Memory B cell (primary cell): ENCODE measurements at regions not wholly inside any gene's neighbourhood (a gene's known extent, or its start where the extent isn't known, plus 50 kb on each side); places are given as distances from the start of the nearest gene placed in this dataset.

ENCODE experiments used
- ATAC-seq: fragments of 150-1000 bp; cut with Tn5 transposase; 2 replicates; pipeline ENCODE4 v1.10.0; 2021; ENCODE audit warnings: low read depth, mild to moderate bottlenecking, moderate library complexity
- DNase-seq, 2 donors: peaks; one replicate each; pipeline ENCODE4 v3.0.0; 2022; ENCODE audit warnings: low spot score in 2 of 2
- H3K27ac Mint-ChIP-seq: one replicate; pipeline ENCODE4 v1.8.0; 2022; ENCODE audit warnings: mild to moderate bottlenecking, moderate library complexity, mixed read lengths
- H3K27me3 Mint-ChIP-seq: one replicate; pipeline ENCODE4 v1.8.0; 2022; ENCODE audit warnings: mixed read lengths
- H3K36me3 Mint-ChIP-seq: one replicate; pipeline ENCODE4 v1.8.0; 2022; ENCODE audit warnings: mild to moderate bottlenecking, mixed read lengths
- H3K4me1 Mint-ChIP-seq: one replicate; pipeline ENCODE4 v1.8.0; 2022; ENCODE audit warnings: mixed read lengths
- H3K4me3 Mint-ChIP-seq: one replicate; pipeline ENCODE4 v1.8.0; 2022; ENCODE audit warnings: mild to moderate bottlenecking, moderate library complexity, mixed read lengths
- H3K9me3 Mint-ChIP-seq: one replicate; pipeline ENCODE4 v1.8.0; 2022; ENCODE audit warnings: mixed read lengths

DNA sequence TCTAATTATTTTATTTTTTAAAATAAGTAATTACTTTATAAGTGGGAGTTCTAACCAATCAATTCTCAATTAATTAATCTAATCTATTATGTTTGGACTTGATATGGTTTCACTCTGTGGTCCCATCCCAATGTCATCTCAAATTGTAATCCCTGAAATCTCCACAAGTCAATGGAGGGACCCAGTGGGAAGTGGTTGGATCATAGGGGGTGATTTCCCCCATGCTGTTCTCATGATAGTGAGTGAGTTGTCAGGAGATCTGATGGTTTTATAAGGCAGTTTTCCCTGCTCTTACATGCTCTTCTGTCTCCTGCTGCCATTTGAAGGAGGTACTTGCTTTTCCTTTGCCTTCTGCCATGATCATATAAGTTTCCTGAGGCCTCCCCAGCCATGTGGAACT lies 836.1 kb downstream of the GALC start:
- ATAC-seq (no peak), DNase-seq (no peak)
- Mint-ChIP-seq H3K27me3 (no peaks in the 10 kb centered on the region), H3K27ac (no peak overlapping the region), H3K4me1 (no peaks in the 10 kb centered on the region), H3K36me3 (no peaks in the 10 kb centered on the region), H3K4me3 (no peak overlapping the region), H3K9me3 (peaks cover 4% of the 10 kb centered on the region)

DNA sequence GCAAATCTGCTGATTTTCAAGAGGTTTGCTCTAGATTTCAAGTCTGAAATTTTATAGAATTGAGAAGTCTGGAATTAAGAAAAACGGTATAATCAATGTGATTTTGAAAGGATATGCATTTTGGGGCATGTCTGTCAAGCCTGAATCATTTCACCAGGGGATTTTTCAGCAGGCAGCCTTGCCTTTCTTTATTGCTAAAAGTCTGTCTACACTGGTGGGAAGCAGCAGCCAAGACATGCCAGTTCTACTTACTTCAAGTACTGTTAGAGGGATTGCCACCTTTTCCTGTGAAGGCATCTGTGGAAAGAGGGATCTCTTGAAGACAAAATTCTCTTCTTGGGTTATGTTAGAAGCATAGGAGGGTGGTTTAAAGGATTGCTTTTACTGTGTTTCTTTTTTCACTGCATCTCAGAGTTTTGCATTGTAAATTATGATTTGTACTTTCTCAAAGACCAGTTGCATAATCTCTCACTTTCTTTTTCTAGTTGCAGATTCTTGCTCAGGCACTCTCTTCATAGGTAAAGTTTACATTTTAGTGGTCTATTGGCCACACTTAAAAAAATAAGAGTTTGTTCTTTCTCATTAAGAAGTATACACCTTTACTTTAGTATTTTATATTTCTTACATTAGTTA lies 837.0 kb downstream of the GALC start:
- no peaks in the 10 kb centered on the region for H3K36me3 Mint-ChIP-seq
- H3K9me3 Mint-ChIP-seq = peaks cover 7% of the 10 kb centered on the region
- DNase-seq (no peak), ATAC-seq (no peak)
- H3K4me3 Mint-ChIP-seq = no peak overlapping the region
- H3K27me3 Mint-ChIP-seq = no peaks in the 10 kb centered on the region
- no peak overlapping the region for H3K27ac Mint-ChIP-seq
- no peaks in the 10 kb centered on the region for H3K4me1 Mint-ChIP-seq

DNA sequence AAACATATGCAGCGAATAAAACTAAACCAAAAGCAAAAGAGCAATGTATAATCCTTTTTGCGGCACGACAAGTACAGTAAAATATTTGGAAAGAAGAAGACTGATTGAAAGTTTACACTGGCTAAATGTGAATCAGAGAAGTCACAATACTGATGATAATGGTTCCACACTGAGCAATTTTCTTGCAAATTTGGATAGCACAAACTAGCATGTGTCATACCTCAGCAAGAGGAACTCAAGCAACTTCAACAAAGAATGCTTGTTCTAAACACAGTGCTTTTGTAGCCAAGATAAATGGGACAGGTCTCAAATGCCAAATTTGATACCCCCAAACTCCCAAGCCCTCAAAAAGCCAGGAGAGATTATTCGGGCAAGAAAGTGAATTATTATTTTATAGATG lies 839.1 kb downstream of the GALC start:
- Mint-ChIP-seq H3K4me1 (no peaks in the 10 kb centered on the region), H3K27me3 (no peaks in the 10 kb centered on the region), H3K36me3 (no peaks in the 10 kb centered on the region), H3K9me3 (peaks cover 4% of the 10 kb centered on the region), H3K27ac (no peak overlapping the region), H3K4me3 (no peak overlapping the region)
- no peak for DNase-seq
- ATAC-seq = no peak

DNA sequence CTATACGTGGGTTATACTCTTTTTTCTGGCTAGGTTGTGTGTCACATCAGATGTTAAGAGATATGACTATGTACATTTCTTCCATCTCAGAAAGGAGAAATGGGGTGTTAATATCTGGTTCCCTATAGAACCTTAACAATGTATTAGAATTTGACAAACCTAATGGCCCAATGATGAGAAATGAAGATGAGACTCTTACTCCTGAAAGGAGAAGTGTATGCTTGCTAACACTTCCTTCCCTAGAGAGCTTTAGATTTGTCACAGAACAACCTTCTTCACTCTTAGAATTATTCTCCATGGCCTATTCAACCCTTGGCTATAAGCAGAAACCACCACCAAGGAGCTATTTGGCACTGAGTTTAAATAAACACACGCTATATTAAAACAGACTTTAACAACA lies 839.6 kb downstream of the GALC start:
- Mint-ChIP-seq H3K36me3 (no peaks in the 10 kb centered on the region), H3K4me1 (no peaks in the 10 kb centered on the region), H3K27me3 (no peaks in the 10 kb centered on the region), H3K27ac (no peak overlapping the region), H3K4me3 (no peak overlapping the region), H3K9me3 (peaks cover 6% of the 10 kb centered on the region)
- DNase-seq (no peak), ATAC-seq (no peak)

DNA sequence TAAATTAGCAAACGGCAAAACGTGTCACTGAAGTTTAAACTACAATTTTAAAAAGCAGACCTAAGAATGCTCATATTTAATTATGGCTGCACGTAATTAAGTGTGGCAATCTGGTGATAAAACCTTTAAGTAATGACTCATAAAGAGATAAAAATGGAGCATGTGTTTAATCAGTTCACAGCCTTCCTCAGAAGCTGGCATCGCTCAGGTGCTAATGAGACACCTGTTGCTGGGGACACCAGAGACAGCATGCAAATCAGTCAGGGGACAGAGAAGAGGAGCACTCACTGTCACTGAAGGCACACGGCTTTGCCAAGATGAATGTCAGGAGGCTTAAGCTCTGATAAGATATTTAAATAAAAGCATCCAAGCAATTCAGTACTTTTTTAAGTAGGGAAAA lies 840.3 kb downstream of the GALC start:
- Mint-ChIP-seq H3K27me3 (no peaks in the 10 kb centered on the region), H3K27ac (no peak overlapping the region), H3K36me3 (no peaks in the 10 kb centered on the region), H3K4me3 (no peak overlapping the region), H3K9me3 (peaks cover 8% of the 10 kb centered on the region), H3K4me1 (no peaks in the 10 kb centered on the region)
- DNase-seq = no peak
- ATAC-seq = no peak

DNA sequence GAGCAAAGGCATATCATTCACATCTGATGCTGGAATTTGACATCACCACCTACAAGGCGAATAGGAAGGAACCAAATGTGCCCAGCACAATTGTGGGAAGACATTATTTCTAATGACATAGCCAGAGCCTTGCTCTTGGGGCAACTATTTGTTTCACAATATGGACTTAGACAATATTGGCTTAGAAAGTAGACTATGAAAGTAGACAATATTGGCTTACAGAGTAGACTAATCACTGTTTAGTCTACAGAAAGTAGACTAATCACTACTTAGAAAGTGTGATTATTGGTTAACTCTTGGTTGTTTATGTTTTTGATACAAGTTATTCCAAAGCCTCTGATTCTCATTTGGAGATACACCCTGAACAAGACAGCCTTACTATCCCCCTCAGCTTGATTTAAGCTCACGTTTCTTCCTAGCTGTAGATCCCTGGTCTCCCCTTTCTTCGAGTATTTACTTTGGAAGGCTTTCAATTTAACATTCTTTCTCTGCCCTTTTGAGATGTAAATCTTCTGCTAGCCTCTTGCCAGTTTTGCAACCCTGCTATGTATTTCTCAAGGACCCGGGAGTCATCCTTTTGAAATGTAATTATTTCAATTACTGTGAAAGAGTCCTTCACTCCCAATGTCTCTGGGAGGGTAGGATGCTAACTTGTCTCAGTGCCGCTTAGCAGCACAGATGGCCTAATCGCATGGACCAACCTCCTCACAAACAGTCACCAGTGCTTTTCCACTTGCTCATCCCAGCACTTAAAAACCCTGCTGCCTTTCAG lies 843.2 kb downstream of the GALC start:
- no peaks in the 10 kb centered on the region for H3K27me3 Mint-ChIP-seq
- no peaks in the 10 kb centered on the region for H3K36me3 Mint-ChIP-seq
- no peak overlapping the region for H3K4me3 Mint-ChIP-seq
- peaks cover 11% of the 10 kb centered on the region for H3K9me3 Mint-ChIP-seq
- DNase-seq (no peak), ATAC-seq (no peak)
- H3K4me1 Mint-ChIP-seq = no peaks in the 10 kb centered on the region
- no peak overlapping the region for H3K27ac Mint-ChIP-seq

DNA sequence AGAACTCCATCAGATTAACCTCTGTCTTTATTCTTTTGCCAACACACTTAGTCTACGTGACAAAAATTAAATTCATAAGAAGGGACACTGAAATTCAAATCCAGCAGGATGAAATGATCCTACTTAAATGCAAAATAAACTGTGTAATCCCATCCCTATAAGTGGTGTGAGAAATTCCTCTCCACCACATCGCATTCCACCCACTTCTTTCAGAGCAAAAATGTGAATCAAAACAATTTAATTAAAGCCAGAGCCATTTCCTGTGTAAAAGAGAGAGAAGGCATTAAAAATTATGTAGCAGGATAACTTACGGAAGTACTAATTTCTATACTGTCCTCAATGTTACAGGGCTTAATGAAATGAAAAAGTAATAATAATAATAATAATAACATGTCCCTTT lies 844.3 kb downstream of the GALC start:
- H3K4me1 Mint-ChIP-seq = no peaks in the 10 kb centered on the region
- H3K27ac Mint-ChIP-seq = no peak overlapping the region
- no peak for DNase-seq
- no peak for ATAC-seq
- no peak overlapping the region for H3K4me3 Mint-ChIP-seq
- no peaks in the 10 kb centered on the region for H3K36me3 Mint-ChIP-seq
- no peaks in the 10 kb centered on the region for H3K27me3 Mint-ChIP-seq
- peaks cover 11% of the 10 kb centered on the region for H3K9me3 Mint-ChIP-seq

DNA sequence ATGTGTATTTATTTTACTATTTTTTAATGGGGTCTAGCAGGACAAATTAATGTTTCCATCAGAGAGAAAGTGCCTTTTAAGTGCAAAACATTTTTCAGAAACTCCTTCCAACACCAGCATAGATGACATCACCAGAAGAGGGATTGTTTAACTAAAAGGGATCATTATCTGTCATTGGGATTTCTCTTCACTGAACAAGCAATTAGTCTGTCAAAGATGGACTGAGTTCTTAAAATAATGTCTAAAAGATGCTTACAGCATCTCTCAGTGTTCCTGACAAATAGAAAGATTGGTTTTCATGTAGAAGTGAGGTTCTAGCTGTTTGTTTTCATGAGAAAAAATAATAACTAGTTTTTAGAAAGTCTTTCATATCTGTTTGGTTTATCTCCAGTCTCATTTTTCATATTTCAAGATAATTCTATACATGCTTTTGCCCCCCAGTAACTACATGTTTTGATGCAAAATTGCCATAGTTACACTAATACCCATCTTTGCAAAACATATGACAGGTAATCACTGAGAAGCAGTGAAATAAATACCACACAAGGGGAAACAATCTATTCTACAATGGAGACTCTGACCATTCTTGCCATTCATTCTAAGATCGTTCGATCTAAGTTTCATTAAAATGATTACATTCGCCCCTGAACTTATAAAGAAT lies 850.3 kb downstream of the GALC start:
- no peaks in the 10 kb centered on the region for H3K36me3 Mint-ChIP-seq
- H3K27me3 Mint-ChIP-seq = no peaks in the 10 kb centered on the region
- peaks cover 8% of the 10 kb centered on the region for H3K9me3 Mint-ChIP-seq
- H3K4me1 Mint-ChIP-seq = no peaks in the 10 kb centered on the region
- H3K4me3 Mint-ChIP-seq = no peak overlapping the region
- DNase-seq = no peak
- no peak overlapping the region for H3K27ac Mint-ChIP-seq
- ATAC-seq = no peak

DNA sequence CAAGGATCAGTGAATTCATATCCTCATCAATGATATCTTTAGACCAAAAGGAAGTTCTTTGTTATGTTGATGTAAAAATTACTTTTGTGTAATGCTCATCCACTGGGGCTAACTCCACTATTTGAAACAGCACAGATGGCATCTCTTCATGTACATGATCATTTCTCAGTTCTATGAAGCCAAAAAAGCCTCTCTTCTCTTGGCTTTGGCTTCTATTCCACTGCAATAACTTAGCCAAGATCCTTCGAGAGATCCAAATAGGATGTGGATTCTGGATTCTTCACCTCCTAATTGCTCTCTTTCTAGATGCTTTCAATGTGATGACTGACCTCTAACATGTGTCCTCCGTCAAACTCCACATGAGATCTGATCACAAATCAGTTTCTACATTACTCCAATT lies 851.2 kb downstream of the GALC start:
- Mint-ChIP-seq H3K4me1 (no peaks in the 10 kb centered on the region), H3K36me3 (no peaks in the 10 kb centered on the region), H3K27ac (no peak overlapping the region), H3K9me3 (peaks cover 8% of the 10 kb centered on the region), H3K27me3 (no peaks in the 10 kb centered on the region), H3K4me3 (no peak overlapping the region)
- DNase-seq = no peak
- ATAC-seq = no peak

DNA sequence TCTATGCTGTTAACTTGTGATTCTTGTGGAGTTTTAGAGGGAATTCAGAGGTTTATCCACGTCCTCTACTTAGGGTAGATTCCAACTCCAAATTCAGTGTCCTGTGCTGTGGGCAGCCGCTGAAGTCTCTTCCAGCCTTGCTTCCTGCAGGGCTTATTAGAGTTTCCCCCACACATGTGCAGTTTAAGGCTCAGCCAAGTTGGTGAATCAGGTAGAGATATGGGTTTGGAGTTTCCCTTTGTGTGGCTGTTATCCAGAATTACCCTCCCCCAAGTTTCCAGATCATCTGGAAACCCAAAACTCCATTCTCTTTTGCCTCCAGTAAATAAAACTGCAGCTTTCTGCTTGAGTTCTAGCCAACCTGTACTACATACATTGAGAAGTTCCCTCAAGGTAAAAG lies 853.7 kb downstream of the GALC start:
- Mint-ChIP-seq H3K4me3 (no peak overlapping the region), H3K36me3 (no peaks in the 10 kb centered on the region)

DNA sequence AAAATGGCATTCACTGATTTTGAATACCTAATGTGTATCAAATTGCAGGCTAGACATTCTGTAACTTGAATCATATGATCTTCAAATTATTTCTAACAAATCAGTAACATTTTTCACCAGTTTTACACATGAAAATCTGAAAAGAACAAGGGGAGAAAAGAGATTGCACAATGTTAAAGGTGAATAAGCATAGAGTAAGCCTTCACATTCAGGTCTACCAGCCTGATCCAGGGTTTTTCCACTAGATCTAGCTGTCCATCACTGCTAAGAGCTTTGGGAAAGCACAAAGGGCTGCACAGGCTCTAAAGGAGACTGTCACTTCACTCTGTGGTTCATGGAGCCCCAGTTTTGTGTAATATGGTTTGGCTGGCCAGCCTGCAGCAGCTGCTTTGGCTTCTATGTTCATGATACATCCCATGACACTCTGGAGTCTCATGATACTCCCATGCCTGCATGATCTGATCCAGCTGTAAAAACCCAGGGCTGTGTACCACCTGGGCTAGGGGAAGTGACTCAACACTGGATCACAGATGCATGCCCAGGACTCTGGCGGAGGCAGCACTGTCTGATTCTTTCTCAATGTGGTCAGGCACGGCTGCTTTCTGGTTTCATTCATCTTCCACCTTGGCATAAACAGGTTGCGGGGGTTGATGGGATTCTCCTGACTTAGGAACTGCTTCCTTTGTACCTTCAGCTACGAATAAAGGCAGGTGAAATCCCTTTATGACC lies 859.7 kb downstream of the GALC start:
- peaks cover 11% of the 10 kb centered on the region for H3K9me3 Mint-ChIP-seq
- H3K36me3 Mint-ChIP-seq = no peaks in the 10 kb centered on the region
- H3K4me3 Mint-ChIP-seq = no peak overlapping the region
- H3K4me1 Mint-ChIP-seq = no peaks in the 10 kb centered on the region
- no peaks in the 10 kb centered on the region for H3K27me3 Mint-ChIP-seq
- DNase-seq (no peak), ATAC-seq (no peak)
- no peak overlapping the region for H3K27ac Mint-ChIP-seq

More for the DNA sequence above, 853.7 kb downstream of the GALC start:
- Mint-ChIP-seq H3K4me1 (no peaks in the 10 kb centered on the region), H3K9me3 (peaks cover 13% of the 10 kb centered on the region), H3K27ac (no peak overlapping the region), H3K27me3 (no peaks in the 10 kb centered on the region)
- no peak for ATAC-seq
- DNase-seq = no peak

DNA sequence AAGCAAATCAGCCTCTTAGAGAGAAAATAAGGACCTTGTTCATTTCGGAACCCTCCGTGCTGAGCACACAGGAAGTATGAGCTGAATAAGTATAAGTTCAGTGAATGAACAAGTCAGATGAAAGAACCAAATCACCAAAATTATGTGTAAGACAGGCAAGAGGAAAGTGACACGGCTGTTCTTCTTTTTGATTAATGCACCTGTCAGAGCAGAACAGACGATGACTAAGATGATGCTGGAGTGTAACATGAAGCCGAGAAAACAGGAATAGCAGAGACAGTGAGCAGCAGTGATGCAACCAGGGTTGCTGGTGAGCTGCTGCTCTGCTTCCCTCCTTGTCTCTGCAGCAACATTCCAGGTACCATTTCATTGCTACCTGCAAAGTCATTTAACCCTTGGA lies 861.1 kb downstream of the GALC start:
- Mint-ChIP-seq H3K27me3 (no peaks in the 10 kb centered on the region), H3K4me3 (no peak overlapping the region), H3K9me3 (peaks cover 11% of the 10 kb centered on the region), H3K27ac (no peak overlapping the region), H3K4me1 (no peaks in the 10 kb centered on the region), H3K36me3 (no peaks in the 10 kb centered on the region)
- DNase-seq (no peak), ATAC-seq (no peak)

DNA sequence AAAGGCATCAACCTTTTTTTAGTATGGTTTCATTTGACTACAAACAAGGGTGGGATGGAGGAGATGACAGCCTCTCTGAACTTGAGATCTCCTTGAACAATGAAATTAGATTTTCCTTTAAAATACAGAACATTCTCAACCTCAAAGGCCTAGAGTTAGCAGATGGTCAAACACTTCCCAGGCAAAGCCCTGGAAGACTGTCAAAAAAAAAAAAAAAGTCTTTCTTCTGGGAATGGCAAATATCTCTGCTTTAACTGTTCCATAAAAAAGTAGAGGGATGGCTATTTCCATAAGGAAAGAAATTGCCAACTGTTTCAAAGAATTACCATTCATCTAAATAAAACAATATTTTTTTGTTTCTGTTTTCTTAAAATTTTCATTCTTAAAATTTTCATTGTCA lies 870.8 kb downstream of the GALC start:
- no peaks in the 10 kb centered on the region for H3K36me3 Mint-ChIP-seq
- H3K4me1 Mint-ChIP-seq = no peaks in the 10 kb centered on the region
- peaks cover 4% of the 10 kb centered on the region for H3K9me3 Mint-ChIP-seq
- H3K4me3 Mint-ChIP-seq = no peak overlapping the region
- H3K27ac Mint-ChIP-seq = no peak overlapping the region
- no peaks in the 10 kb centered on the region for H3K27me3 Mint-ChIP-seq
- ATAC-seq (no peak), DNase-seq (no peak)

DNA sequence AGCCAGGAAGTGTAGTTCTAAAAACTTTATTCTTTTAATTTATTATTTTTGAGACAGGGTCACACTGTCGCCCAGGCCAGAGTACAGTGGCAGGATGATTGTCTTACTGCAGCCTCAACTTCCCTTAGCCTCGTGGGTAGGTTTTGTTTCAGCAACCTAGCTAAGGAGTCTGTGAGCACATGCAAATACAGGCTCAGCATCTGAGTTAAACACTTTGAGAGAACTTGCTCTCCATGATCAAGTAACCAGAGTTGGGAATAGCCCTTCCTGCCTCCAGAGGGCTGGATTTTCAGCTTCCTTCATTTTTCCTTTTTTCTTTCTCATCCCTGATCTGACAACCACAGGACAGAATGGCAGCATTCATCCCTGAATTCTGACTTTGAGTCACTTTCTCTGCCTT lies 871.3 kb downstream of the GALC start:
- no peaks in the 10 kb centered on the region for H3K4me1 Mint-ChIP-seq
- no peak overlapping the region for H3K4me3 Mint-ChIP-seq
- no peaks in the 10 kb centered on the region for H3K36me3 Mint-ChIP-seq
- H3K9me3 Mint-ChIP-seq = peaks cover 4% of the 10 kb centered on the region
- H3K27ac Mint-ChIP-seq = no peak overlapping the region
- no peak for ATAC-seq
- DNase-seq = no peak
- no peaks in the 10 kb centered on the region for H3K27me3 Mint-ChIP-seq
